CD4-positive, alpha-beta T cell treated with Interleukin-17A for 4 hours (primary cell): ENCODE measurements at regions not wholly inside any gene's neighbourhood (a gene's known extent, or its start where the extent isn't known, plus 50 kb on each side); places are given as distances from the start of the nearest gene placed in this dataset.

Source experiments
- DNase-seq: peaks from one replicate; pipeline ENCODE4 v3.0.0-alpha.2; 2020; ENCODE audit warnings: mixed read lengths

- DNase-seq, result no peak
These were observed 183.7 kb upstream of the NAALADL2 start for GRCh38 chr3:174675406-174675805.

GRCh38 chr3:174681784-174682183 lies 177.3 kb upstream of the NAALADL2 start:
- no peak for DNase-seq

GRCh38 chr3:174685796-174686195 lies 173.3 kb upstream of the NAALADL2 start:
- DNase-seq, result no peak

DNA sequence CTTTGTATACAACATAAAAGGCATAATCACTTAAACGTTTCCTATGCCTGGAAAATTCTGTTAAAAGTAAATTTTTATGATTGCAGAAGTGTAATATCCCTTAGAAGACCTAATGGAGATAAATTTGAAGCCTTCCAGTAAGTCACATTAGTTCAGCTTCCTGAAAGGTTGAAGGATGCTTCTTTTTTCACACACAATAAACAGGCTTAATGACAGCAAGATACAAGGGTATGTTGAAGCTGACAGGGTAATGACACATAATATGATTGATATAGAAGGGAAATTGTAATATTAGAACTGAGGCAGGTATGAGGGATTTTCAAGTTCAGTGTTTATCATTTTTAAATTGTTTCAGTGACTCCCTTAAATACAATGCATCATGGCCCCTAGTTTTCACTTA lies 161.8 kb upstream of the NAALADL2 start:
- no peak for DNase-seq

- no peak for DNase-seq
These were observed 158.4 kb upstream of the NAALADL2 start for GRCh38 chr3:174700736-174701135.

GRCh38 chr3:174710612-174711011 lies 148.5 kb upstream of the NAALADL2 start:
- no peak for DNase-seq

- DNase-seq, result no peak
These were observed 143.7 kb upstream of the NAALADL2 start for GRCh38 chr3:174715386-174715785.

GRCh38 chr3:174716956-174717505 lies 142.1 kb upstream of the NAALADL2 start:
- no peak for DNase-seq

GRCh38 chr3:174720717-174721116 lies 138.4 kb upstream of the NAALADL2 start:
- no peak for DNase-seq

- no peak for DNase-seq
These were observed 133.8 kb upstream of the NAALADL2 start for GRCh38 chr3:174725303-174725702.

DNA sequence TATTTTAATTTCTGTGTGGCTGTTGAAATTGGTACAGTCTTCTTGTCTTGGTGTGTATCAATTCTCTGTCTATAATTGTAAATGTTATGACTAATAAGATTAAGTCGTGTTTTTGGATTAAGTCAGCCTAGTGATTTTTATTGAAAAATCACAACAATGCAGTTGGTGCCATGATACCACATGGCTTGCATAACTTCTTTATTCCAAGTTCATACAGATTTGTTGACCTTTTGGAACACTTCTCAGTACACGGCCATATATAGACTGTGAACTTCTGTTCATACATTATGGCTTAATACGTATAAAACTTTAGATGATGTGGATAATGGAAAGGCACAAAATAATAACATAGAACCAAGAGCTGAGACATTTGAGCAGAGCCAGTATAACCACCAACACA lies 121.2 kb upstream of the NAALADL2 start:
- no peak for DNase-seq

DNA sequence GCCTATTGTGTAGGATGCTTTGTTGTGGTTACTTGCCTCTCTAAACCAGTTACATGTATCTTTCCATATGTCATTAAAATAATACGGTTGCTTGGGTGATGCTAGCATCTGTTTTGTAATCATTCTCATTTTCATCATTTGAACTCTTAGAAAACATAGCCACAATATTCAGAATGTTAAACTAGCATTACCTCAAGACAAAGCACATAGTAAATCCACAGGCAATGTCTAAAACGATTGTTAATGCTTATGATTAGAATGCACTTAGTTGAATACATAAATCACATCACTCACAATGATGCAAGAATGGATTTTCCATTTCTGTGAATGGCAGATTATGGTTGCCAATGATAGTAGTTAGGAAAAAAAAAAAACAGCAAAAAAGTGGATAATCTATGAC lies 110.0 kb upstream of the NAALADL2 start:
- no peak for DNase-seq

DNA sequence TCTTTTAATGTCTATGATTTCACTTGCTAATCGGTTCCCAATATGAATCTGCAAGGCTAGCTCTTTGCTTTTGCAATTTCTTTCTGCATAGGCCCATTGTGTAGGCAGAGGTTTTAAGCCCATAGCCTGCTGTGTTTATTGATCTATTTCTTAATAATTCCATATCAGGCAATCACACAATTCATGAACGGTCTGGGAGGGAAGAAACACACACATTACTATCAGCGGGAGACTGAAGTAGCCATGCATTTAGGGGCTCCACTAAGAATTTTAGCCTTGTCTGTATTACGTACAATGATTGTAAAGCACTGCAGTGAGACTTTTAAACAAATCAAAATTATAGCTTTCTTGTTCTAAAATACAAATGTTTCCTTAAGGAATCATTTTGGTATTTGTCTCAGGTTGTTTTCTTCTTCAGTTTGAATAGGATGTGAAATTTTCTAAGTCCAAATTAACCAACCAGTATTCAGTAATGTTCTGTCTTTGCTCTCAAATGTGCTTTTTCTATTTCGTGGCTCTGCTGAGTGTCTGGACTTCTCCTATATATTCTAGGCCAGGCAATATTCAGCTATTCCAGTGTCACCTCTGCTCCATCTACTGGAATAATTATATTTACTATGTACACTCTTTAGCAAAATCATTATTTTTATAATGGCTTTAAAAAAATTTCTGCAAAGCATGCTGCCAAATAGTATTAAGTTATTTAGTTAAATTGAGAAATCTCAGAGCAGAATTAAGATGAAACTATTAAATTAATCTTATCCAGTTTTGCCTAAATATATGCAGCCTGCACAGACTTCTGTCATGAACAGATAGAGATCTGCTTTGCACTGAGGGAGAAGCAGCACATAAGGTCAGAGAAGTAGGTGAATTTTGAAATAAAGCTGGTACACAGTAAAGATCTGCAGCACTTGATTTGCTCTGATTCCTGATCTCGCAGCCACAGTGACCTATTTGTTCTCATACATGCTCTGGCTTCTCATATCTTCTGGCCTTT lies 103.0 kb upstream of the NAALADL2 start:
- no peak for DNase-seq

- no peak for DNase-seq
These were observed 100.2 kb upstream of the NAALADL2 start for GRCh38 chr3:174758943-174759342.

- DNase-seq, result no peak
These were observed 91.7 kb upstream of the NAALADL2 start for GRCh38 chr3:174767406-174767805.

- DNase-seq, result no peak
These were observed 91.2 kb upstream of the NAALADL2 start for GRCh38 chr3:174767853-174768382.

GRCh38 chr3:174769171-174769570 lies 90.0 kb upstream of the NAALADL2 start:
- no peak for DNase-seq

DNA sequence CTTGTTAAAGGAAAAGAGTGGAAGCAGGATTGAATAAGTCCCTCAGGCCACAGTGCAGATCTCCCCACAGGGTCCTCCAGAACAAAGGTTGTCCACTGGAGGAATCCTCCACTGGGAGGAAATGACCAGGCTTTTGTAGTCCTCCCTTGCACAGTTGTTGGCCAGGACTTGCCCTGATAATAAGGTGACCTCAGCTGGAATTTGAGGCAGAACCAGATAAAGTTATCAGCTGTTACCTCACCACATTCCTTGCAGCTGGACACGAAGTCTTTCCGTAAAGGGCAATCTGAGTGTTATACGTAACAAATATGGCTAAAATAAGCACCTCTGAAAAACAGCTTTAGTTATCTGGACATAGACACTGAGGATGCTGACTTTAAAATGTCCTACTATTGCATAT lies 83.5 kb upstream of the NAALADL2 start:
- DNase-seq, result no peak

DNA sequence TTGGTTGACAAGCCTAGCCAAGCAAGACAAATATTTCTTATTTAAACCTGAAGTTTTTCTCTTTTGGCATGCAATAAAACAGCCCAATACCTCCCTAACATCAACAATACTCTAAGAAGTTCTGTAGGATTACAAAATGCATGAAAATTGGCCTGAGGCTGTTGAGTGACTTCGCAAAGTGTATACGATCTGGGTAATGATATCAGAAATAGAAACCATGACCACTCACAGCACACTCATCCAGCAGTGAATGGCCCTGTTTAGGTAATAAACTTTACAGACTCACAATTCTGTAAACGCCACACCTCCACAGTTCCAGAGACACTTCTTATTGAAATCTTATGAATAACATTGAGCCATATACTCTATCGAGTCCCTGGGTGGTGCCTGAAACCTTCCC lies 83.0 kb upstream of the NAALADL2 start:
- DNase-seq, result no peak

DNA sequence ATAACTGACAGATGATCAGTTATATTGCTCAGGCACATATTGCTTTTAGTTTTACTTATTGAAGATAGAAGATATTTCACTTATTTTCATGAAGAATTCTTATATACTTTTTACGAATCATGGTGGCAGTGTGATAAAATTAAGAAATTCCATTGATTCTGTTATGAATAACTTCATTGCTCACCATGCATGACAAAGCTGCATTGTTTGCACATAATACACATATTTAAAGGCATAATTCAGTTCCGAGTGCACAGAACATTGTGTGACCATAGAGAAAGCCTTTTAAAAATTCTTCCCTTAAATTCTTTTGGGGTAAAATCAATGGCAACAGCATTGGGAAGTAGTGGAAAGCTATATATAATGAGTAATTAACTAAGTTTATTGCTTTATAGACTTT lies 82.5 kb upstream of the NAALADL2 start:
- DNase-seq, result no peak

DNA sequence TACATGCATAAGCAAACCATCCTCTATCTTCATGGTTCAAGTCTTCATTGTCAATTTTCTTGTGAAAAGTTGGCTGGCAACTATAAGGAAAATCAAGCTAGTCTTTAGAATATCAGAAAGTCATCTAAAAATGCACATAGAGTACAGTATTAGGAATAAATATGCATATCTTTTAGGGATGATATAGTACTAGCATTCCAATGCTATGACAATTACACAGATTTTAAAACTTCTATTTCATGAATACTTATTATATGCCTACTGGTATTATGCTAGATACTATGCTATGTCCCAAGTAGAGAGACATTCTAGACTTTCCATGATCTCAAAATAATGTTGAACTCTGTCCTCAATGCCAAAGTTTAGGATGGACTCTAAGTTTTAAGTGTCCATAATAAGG lies 81.3 kb upstream of the NAALADL2 start:
- DNase-seq, result no peak

- DNase-seq, result no peak
These were observed 75.6 kb upstream of the NAALADL2 start for GRCh38 chr3:174783502-174783901.

DNA sequence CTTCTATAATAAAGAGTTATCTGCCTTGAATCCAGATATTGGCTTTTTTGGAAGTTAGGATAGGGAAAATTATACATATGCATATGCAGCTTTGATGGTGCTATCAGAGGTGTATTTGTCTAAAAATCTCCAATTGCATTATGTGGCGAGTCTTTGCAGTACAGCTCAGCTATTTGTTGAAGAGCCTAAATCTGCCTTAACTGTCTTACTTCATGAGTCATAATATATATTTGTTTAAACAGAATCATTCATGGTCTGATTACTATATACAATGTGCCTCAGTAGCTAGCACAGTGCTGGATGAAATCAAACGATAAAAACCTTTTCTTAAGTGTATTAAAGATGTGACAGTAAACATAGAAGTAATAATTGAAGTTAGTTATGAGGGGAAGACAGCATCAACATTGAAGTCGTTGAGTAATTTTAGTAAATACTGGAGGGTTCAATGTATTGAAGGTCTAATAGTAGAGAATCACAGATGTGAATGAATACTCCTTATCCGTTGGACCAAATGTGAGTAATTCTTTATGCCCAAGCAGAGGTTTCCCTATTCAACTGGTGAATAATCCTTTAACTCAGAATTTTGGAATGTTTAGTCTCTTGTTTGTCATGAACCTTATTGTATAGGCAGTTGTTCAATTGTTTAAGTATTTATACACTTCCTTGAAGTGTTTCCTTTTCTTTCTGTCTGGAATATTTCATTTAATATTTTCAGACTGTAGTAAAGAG lies 74.8 kb upstream of the NAALADL2 start:
- no peak for DNase-seq
